ENCODE measurements at regions not wholly inside any gene's neighbourhood (a gene's known extent, or its start where the extent isn't known, plus 50 kb on each side); places are given as distances from the start of the nearest gene placed in this dataset.

- TF ChIP-seq, protein P1, sequence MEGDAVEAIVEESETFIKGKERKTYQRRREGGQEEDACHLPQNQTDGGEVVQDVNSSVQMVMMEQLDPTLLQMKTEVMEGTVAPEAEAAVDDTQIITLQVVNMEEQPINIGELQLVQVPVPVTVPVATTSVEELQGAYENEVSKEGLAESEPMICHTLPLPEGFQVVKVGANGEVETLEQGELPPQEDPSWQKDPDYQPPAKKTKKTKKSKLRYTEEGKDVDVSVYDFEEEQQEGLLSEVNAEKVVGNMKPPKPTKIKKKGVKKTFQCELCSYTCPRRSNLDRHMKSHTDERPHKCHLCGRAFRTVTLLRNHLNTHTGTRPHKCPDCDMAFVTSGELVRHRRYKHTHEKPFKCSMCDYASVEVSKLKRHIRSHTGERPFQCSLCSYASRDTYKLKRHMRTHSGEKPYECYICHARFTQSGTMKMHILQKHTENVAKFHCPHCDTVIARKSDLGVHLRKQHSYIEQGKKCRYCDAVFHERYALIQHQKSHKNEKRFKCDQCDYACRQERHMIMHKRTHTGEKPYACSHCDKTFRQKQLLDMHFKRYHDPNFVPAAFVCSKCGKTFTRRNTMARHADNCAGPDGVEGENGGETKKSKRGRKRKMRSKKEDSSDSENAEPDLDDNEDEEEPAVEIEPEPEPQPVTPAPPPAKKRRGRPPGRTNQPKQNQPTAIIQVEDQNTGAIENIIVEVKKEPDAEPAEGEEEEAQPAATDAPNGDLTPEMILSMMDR (IDR thresholded peaks at IDR 0.05), result no peak
- TF ChIP-seq POLR2A (IDR thresholded peaks at IDR 0.05) (no peak), EP300 (IDR thresholded peaks at IDR 0.05) (no peak), POLR2AphosphoS5 (IDR thresholded peaks at IDR 0.05) (no peak)
Observed at GRCh38 chr6:45721665-45722064, 294.0 kb downstream of the CLIC5 start.
